C4-2B (cell line): ENCODE measurements at regions not wholly inside any gene's neighbourhood (a gene's known extent, or its start where the extent isn't known, plus 50 kb on each side); places are given as distances from the start of the nearest gene placed in this dataset.

Source experiments
- ZFX ChIP-seq: fragments of 450-650 bp; IDR thresholded peaks from 2 replicates; pipeline ENCODE4 v1.6.1; 2017
- TF ChIP-seq, protein P1 (sequence below): fragments of 450-650 bp; conservative IDR thresholded peaks from 2 replicates; pipeline ENCODE4 v1.5.1; 2017; ENCODE audit warnings: mild to moderate bottlenecking

DNA sequence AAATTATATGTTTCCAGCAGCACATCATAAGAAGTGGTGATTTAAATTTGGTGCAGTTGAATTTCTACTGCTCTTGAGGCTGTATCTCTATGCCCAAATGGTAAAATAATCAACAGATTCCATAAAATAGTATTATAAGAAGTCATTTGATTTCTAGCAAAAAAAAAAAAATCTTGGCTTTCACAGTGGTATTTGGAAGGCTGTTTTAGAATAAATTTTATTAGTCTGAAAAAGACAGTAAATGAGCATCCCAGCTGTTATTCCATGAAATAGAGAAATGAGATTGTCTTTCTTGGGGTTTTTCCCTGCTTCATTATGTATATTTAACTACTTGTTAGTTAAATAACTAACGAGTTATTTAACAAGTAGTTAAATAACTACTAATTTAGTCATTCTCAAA is 156.0 kb upstream of the ABI3BP start:
- TF ChIP-seq, protein P1, sequence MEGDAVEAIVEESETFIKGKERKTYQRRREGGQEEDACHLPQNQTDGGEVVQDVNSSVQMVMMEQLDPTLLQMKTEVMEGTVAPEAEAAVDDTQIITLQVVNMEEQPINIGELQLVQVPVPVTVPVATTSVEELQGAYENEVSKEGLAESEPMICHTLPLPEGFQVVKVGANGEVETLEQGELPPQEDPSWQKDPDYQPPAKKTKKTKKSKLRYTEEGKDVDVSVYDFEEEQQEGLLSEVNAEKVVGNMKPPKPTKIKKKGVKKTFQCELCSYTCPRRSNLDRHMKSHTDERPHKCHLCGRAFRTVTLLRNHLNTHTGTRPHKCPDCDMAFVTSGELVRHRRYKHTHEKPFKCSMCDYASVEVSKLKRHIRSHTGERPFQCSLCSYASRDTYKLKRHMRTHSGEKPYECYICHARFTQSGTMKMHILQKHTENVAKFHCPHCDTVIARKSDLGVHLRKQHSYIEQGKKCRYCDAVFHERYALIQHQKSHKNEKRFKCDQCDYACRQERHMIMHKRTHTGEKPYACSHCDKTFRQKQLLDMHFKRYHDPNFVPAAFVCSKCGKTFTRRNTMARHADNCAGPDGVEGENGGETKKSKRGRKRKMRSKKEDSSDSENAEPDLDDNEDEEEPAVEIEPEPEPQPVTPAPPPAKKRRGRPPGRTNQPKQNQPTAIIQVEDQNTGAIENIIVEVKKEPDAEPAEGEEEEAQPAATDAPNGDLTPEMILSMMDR: no peak
- no peak for TF ChIP-seq ZFX
